H1 (cell line): ENCODE measurements at regions not wholly inside any gene's neighbourhood (a gene's known extent, or its start where the extent isn't known, plus 50 kb on each side); places are given as distances from the start of the nearest gene placed in this dataset.

Source experiments
- CBX5 ChIP-seq: fragments of 300-800, 300-1000 bp; sonication (generic); IDR thresholded peaks from 2 replicates; pipeline ENCODE4 v1.7.1; 2016; ENCODE audit warnings: antibody characterized with exemption, low read length, low read depth
- JUN ChIP-seq: IDR thresholded peaks from 2 replicates; pipeline ENCODE4 v1.6.1; 2011; ENCODE audit warnings: low read depth, mild to moderate bottlenecking, improper control_type of control experiment, low read length
- KDM4A ChIP-seq: IDR thresholded peaks from one replicate; pipeline ENCODE4 v1.7.1; 2012; ENCODE audit warnings: low read depth, mild to moderate bottlenecking, moderate library complexity, low read length, inconsistent platforms; ENCODE audit not compliant: severe bottlenecking
- RAD21 ChIP-seq, 2 experiments: IDR thresholded peaks in 1 of 2; conservative IDR thresholded peaks in 1 of 2; 2 replicates each; pipeline ENCODE4 v1.6.1; 2011; ENCODE audit warnings: low read depth in 2 of 2, low read length in 2 of 2, improper control_type of control experiment in 1 of 2, inconsistent platforms in 1 of 2, mild to moderate bottlenecking in 1 of 2, moderate library complexity in 1 of 2
- SP1 ChIP-seq: IDR thresholded peaks from 2 replicates; pipeline ENCODE4 v1.6.1; 2011; ENCODE audit warnings: low read depth, low read length
- TF ChIP-seq, protein P1 (sequence below): fragments of 300-600 bp; sonication (generic); IDR thresholded peaks from 2 replicates; pipeline ENCODE4 v1.7.1; 2012; ENCODE audit warnings: low read length, moderate library complexity, mild to moderate bottlenecking, inconsistent platforms; ENCODE audit not compliant: insufficient replicate concordance
- TF ChIP-seq, protein P2 (sequence below): IDR thresholded peaks from 2 replicates; pipeline ENCODE4 v1.6.1; 2012; ENCODE audit warnings: inconsistent platforms

DNA sequence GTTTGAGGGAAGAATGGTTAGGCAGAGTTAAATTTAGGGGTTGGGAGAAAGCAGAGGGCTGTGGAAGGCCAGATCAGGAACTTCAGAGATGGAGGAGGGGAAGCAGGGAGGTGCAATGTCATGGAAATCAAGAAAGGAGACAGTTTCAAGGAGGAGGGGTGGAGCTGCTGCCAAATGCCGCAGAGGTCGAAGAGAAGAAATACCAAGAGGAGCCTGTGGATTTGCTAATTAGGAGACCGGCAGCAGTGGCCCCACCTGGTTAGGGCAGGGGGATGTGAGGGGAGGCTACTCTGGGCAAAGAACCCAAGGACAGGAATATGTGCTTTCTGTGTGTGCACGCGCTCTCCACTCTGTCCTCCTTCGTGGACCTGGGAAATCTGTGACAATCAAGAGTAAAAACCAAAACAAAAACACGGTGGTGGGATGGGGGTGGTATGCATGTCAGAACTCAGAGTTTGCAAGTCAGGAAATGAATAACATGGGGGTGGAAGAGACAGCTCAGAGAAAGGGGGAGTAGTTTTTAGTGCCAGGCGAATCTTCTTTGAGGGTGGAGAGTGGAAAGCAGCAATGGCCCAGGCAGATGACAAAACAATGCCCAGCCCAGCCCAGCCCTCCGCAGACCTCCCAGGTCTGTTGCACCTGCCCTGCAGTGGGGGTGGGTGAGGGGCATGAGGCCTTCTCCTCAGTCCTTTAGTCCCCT lies 102.9 kb upstream of the PAX2 start (continued):
- TF ChIP-seq, protein P1, sequence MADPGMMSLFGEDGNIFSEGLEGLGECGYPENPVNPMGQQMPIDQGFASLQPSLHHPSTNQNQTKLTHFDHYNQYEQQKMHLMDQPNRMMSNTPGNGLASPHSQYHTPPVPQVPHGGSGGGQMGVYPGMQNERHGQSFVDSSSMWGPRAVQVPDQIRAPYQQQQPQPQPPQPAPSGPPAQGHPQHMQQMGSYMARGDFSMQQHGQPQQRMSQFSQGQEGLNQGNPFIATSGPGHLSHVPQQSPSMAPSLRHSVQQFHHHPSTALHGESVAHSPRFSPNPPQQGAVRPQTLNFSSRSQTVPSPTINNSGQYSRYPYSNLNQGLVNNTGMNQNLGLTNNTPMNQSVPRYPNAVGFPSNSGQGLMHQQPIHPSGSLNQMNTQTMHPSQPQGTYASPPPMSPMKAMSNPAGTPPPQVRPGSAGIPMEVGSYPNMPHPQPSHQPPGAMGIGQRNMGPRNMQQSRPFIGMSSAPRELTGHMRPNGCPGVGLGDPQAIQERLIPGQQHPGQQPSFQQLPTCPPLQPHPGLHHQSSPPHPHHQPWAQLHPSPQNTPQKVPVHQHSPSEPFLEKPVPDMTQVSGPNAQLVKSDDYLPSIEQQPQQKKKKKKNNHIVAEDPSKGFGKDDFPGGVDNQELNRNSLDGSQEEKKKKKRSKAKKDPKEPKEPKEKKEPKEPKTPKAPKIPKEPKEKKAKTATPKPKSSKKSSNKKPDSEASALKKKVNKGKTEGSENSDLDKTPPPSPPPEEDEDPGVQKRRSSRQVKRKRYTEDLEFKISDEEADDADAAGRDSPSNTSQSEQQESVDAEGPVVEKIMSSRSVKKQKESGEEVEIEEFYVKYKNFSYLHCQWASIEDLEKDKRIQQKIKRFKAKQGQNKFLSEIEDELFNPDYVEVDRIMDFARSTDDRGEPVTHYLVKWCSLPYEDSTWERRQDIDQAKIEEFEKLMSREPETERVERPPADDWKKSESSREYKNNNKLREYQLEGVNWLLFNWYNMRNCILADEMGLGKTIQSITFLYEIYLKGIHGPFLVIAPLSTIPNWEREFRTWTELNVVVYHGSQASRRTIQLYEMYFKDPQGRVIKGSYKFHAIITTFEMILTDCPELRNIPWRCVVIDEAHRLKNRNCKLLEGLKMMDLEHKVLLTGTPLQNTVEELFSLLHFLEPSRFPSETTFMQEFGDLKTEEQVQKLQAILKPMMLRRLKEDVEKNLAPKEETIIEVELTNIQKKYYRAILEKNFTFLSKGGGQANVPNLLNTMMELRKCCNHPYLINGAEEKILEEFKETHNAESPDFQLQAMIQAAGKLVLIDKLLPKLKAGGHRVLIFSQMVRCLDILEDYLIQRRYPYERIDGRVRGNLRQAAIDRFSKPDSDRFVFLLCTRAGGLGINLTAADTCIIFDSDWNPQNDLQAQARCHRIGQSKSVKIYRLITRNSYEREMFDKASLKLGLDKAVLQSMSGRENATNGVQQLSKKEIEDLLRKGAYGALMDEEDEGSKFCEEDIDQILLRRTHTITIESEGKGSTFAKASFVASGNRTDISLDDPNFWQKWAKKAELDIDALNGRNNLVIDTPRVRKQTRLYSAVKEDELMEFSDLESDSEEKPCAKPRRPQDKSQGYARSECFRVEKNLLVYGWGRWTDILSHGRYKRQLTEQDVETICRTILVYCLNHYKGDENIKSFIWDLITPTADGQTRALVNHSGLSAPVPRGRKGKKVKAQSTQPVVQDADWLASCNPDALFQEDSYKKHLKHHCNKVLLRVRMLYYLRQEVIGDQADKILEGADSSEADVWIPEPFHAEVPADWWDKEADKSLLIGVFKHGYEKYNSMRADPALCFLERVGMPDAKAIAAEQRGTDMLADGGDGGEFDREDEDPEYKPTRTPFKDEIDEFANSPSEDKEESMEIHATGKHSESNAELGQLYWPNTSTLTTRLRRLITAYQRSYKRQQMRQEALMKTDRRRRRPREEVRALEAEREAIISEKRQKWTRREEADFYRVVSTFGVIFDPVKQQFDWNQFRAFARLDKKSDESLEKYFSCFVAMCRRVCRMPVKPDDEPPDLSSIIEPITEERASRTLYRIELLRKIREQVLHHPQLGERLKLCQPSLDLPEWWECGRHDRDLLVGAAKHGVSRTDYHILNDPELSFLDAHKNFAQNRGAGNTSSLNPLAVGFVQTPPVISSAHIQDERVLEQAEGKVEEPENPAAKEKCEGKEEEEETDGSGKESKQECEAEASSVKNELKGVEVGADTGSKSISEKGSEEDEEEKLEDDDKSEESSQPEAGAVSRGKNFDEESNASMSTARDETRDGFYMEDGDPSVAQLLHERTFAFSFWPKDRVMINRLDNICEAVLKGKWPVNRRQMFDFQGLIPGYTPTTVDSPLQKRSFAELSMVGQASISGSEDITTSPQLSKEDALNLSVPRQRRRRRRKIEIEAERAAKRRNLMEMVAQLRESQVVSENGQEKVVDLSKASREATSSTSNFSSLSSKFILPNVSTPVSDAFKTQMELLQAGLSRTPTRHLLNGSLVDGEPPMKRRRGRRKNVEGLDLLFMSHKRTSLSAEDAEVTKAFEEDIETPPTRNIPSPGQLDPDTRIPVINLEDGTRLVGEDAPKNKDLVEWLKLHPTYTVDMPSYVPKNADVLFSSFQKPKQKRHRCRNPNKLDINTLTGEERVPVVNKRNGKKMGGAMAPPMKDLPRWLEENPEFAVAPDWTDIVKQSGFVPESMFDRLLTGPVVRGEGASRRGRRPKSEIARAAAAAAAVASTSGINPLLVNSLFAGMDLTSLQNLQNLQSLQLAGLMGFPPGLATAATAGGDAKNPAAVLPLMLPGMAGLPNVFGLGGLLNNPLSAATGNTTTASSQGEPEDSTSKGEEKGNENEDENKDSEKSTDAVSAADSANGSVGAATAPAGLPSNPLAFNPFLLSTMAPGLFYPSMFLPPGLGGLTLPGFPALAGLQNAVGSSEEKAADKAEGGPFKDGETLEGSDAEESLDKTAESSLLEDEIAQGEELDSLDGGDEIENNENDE, result no peak
- TF ChIP-seq, protein P2, sequence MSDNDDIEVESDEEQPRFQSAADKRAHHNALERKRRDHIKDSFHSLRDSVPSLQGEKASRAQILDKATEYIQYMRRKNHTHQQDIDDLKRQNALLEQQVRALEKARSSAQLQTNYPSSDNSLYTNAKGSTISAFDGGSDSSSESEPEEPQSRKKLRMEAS, result no peak
- TF ChIP-seq SP1, result peak; percentile 65
- no peak for TF ChIP-seq JUN
- peak; percentile 34 for TF ChIP-seq KDM4A
- TF ChIP-seq RAD21 (IDR thresholded peaks at IDR 0.05 in 1 of 2, conservative IDR thresholded peaks at IDR 0.05 in 1 of 2; ENCODE audit: low read depth in 2 of 2, low read length in 2 of 2), result 0 out of 4 replicates have a peak, but pooled peaks of 1 of the 2 experiments have one; percentile 13
- TF ChIP-seq CBX5, result no peak
